T-helper 2 cell treated with Interferon-gamma antibody and Interleukin-4, amounts not matched to agents 100 ng/mL and 5 ng/mL, for 36 hours (primary cell): ENCODE measurements at regions not wholly inside any gene's neighbourhood (a gene's known extent, or its start where the extent isn't known, plus 50 kb on each side); places are given as distances from the start of the nearest gene placed in this dataset.

Experiments
- intact Hi-C: fragments of 100-400 bp; cut with micrococcal nuclease; formaldehyde crosslinking; loops from one replicate; pipeline ENCODE4 v1.15.1; 2023

DNA sequence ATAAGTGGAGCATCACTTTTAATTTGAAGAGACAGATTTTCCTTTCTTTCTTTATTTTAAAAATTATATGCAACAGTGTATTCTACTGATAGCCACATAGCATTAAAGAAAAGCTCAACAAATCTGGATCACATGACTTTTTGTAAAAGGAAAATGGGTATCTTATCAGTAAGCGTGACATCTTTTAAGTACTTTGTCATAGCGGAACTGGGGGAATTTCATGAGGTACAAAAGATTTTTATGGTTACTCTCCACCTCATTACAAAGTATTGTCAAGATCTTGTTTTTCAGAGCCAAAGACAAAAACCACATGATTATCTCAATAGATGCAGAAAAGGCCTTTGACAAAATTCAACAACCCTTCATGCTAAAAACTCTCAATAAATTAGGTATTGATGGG lies 219.6 kb upstream of the ZPLD1 start:
- intact Hi-C loops: no loop called here

DNA sequence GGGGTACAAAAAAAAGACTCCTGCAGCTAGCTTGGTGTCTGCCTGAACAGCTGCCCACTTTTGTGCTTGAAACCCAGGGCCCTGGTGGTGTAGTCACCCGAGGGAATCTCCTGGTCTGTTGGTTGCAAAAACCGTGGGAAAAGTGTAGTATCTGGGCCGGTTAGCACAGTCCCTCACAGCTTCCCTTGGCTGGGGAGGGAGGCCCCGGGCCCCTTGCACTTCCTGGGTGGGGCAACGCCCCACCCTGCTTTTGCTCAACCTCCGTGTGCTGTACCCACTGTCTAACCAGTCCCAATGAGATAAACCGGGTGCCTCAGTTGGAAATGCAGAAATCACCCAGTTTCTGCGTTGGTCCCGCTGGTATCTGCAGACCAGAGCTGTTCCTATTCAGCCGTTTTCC lies 211.7 kb upstream of the ZPLD1 start:
- intact Hi-C loops: loop anchor here (10.0 kb wide), 3 partner anchors 108 to 648 kb away; partner anchors contain the start of genes PCNP and ZBTB11

DNA sequence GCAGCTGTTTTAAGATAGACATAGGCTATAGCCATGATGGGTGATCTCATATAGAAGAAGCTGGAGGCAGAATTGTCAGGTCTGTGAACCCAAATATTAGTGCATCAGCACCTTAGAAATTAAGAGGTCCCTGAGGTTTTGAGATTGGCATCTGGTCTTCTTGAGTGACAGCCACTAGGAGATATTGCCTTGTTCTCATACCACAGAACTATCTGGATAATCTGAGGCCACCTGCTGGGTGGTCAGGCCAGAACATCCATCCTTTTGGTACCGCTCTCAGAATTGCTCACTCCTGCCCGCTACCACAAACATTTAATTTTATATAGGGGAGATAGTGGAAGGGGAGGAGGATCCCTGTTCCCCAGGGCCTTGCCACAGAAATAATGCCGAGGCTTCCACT lies 210.6 kb upstream of the ZPLD1 start:
- intact Hi-C loops: loop anchor here (2.0 to 10.0 kb wide), 4 partner anchors 109 to 649 kb away; partner anchors contain the start of genes PCNP and ZBTB11

DNA sequence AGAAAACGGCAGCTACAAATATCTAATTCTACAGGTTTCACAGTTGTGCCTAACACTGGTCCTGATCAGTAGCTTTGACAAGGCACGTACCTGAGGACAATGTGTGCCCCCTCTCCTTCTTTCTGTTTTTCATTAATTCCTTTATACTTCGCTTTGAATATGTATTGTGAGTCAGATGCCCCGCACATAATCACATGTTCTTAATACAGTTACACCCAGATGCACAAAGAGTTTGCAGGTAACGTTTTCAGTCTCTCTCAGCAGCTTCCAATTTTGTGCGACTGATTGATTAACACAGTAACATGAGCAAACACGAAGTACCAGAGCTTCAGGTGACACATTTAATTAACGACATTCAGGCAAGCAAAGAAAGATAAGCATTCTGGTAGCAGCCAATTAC lies 209.8 kb upstream of the ZPLD1 start:
- intact Hi-C loops: loop anchor here (1.0 to 10.0 kb wide), 10 partner anchors 110 to 650 kb away; partner anchors contain the start of genes PCNP and ZBTB11

DNA sequence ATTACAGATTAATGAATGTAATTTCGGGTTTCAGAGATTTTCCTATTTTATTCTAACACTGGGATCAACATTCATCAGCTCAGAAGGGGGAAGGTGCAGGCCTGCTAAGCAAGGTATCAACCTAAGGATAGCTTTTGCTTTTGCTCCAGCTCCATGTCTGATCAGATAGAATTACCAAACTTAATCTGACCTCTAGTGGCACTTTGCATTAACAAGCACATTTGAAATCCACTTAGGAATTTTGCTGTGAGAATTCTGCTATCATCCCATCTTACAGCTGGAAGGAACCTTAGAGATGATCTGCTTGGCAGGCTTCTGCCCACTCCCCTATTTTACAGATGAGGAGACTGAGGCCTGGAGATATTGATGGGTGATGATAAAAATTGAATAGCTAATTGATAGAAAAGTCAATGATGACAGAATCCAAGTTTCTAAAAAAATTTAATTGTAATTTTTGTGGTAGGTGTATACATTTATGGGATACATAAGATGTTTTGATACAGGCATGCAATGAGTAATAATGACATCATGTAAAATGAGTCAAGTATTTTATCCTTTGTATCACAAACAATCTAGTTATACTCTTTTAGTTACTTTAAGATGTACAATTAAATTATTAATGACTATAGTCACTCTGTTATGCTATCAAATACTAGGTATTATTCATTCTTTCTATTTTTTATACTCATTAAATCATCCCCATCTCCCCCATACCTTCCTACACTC lies 209.2 kb upstream of the ZPLD1 start:
- intact Hi-C loops: loop anchor here (1.0 to 10.0 kb wide), 10 partner anchors 111 to 651 kb away; partner anchors contain the start of genes PCNP and ZBTB11

DNA sequence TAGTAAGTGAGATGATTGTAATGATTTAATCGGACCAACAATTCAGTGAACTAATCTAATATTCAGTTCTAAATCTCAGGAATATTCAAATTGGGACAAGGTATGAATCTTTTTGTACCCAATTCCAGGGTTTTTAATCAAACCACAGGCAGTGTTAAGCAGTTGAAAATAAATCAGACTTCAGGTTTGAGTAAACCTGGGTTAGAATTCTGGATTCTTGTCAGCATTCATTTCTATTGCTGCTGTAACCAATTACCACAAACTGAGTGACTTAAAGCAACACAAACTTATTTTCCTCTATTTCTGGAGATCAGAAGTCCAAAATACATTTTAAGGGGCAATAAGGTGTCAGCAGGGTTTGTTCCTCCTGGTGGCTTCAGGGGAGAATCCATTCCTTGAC lies 208.4 kb upstream of the ZPLD1 start:
- intact Hi-C loops: loop anchor here (5.0 to 10.0 kb wide), 6 partner anchors 112 to 652 kb away; partner anchors contain the start of genes PCNP and ZBTB11

DNA sequence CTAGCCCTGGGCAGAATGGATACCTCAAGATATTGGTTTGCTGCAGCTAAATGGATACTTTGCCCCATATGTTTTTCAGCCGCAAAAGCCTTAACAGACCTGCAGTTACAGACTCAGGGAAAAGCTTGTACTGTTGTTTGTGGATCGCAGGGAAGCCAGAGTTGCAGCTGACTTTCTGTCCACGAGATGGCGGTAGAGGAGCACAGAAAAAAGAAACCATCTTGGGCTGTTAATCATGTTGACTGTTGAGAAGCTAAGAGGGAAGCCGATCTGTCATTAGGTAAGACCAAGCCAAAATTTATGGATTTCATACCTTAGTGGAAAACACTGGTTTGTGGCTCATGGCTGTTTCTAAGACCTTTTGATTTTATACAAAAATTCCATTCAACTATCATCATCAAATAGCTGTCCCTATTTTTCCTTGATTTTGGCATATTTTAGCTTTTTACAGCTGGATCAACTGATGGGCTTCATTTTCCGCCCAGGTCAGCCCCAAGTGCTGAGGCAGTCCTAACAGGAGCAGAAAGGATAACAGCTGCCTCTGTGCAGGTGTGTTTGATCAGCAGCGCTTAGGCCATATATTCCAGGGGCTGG lies 205.7 kb upstream of the ZPLD1 start:
- intact Hi-C loops: loop anchor here (1.0 to 10.0 kb wide), 9 partner anchors 114 to 654 kb away; partner anchors contain the start of genes PCNP and ZBTB11

DNA sequence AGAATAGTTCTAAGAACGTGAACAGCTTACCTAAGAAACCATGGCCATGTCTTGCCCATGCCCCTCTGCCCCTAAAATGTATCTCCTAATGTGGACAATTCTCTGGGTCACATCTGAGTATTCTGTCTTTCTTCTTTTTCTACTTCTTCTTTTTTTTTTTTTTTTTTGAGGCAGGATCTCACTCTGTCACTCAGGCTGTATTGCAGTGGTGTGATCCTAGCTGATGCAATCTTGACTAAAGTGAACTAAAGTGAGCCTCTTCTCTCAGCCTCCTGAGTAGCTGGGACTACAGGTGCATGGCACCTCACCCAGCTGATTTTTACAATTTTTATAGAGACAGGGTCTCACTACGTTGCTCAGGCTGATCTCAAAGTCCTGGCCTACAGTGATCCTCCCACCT lies 204.8 kb upstream of the ZPLD1 start:
- intact Hi-C loops: no loop called here

DNA sequence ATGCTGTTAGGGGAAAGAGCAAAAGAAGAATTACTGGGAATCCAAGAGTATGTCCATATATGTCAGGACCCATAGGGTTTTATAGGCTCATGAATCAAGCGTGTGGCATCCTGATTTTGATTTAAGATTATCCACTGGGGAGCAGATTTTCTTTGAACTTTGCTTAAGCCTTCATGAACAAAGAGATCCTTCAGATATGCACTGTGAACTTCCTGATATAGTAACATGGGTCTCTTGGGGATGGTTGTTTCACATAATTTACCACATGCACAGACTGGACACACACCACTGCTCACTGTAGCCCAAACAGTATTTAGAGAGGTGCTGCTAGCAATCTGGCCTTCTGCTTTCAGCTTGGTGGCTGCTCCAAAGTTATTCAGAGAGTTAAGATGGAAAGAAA lies 200.9 kb upstream of the ZPLD1 start:
- intact Hi-C loops: no loop called here

DNA sequence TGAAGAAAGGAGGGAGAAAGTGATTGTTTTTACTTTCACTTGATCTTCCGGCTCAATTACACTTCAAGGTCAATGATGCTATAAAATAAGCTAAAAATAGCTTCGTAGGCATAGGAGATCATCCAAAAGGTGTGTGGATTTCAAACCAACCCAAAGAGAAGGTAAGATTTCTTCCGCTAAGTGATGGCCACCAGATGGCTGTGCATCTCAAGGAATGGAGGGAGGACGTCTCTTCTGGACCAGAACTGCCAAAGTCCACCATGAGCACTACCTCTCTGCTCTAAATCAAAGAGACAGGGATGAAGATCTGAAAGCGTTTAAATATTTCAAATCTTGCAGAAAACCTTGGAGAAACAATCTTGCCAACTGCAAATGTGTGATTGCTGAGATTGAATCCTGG lies 199.1 kb upstream of the ZPLD1 start:
- intact Hi-C loops: no loop called here

DNA sequence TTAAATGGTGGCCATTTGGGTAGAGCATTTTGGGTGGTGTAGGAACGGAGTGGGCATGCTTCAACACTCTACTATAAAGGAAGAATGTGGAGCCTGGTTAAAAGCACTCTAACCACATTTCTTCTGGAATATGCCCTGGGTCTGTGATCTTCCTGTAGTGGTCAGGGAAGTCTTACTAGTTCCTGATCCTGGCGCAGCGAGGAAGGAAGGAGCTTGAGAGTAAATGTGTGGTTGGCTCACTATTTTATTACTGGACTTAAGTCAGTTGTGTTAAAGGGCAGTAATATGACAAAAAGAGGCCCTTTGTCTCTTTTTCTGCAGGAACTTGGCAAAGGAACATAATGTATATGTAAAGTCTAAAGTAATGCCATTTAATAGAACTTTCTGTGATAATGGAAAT lies 197.6 kb upstream of the ZPLD1 start:
- intact Hi-C loops: no loop called here

DNA sequence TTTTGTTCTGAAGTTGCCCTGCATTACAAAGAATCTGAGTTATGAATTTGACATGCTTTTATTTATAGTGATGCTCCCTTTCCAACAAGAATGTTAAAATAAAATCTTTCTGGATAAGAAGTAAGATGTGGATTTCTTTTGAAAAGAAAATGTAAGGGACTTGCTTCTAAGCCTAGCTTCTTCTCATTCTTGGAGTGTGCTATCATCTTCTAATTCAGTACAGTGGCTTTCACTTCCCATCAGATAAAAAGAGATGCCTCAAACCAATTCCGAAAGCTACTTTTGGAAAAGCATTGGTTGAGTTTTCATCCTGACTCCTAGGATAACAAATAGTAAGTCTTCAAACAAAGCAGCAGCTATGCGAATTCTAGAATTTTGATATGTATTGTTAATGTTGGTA lies 197.0 kb upstream of the ZPLD1 start:
- intact Hi-C loops: no loop called here

DNA sequence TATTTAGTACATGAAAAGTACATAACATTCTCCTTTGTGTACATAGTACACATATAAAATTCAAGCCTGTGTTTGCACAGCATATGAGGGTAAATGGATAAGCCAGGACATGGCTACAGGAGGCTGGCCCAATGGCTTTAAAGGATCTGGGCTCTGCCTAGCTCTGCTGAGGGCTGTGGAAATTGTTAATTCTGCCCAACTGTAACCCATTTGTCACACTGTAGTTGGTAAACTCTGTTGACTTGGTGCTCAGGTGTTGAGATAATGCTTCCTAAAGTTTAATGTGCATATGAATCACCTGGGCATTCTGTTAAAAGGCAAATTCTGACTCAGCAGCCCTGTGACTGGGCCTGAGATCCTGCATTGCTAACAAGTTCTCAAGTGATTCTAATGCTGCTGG lies 196.5 kb upstream of the ZPLD1 start:
- intact Hi-C loops: no loop called here

DNA sequence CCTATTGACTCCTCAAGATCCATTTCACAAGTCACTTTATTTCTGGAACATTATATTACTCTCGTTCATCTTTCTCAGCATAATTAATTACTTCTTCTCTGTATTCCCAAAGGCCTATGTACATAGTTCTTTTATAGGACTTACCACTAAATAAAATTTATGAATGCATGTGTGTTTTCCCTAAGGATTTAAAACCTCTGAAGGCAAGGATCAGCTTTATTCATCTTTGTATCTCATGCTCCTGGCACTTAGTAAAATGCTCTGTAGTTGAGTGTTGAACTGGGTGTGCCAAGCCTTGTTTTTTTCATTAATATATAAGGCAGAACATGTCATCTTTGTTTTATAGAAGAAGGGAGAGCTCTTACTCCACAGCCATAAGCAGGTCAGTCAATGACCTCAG lies 194.1 kb upstream of the ZPLD1 start:
- intact Hi-C loops: no loop called here

DNA sequence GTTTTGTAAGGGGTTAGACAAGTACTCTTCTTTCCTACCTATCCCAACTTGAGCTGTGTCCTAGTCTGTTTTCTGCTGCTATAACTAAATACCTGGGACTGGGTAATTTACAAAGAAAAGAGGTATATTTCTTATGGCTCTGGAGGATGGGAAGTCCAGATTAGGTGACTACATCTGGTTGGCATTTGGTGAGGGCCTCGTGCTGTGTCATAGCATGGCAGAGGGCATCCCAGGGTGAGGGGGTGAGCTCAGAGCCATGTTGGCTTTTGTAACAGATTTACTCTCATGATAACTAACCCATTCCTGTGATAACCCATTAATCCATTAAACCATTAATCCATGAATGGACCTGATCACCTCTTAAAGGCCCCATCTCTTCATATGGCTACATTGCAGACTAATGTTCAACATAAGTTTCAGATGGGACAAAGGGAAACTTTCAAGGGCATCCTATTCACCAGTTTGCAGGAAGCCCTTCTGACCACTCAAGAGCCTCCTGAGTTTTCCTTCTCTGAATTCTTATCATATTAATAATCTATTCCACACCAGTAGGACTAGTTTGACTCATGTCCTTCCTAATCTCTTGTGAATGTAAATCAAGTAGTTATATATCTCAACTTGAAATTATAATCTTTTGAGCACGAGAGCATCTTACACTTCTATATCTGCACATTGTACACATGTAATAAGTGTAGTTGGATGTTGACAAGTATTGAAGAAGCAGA lies 185.7 kb upstream of the ZPLD1 start:
- intact Hi-C loops: no loop called here

DNA sequence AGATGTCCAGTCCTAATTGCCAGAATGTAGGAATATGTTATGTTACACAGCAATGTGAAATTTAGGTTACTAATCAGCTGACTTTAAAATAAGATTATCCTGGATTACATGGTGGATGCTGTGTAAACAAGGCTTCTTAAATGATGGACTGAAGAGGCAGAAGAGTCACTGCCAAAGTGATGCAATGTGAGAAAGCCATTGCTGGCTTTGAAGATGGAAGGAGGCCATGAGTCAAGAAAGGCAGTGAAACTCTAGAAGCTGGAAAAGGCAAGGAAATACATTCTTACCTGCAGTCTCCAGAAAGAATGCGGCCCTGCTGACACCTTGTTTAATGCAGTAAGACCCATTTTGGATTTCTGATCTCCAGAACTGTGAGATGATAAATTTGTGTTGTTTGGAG lies 179.1 kb upstream of the ZPLD1 start:
- intact Hi-C loops: no loop called here

DNA sequence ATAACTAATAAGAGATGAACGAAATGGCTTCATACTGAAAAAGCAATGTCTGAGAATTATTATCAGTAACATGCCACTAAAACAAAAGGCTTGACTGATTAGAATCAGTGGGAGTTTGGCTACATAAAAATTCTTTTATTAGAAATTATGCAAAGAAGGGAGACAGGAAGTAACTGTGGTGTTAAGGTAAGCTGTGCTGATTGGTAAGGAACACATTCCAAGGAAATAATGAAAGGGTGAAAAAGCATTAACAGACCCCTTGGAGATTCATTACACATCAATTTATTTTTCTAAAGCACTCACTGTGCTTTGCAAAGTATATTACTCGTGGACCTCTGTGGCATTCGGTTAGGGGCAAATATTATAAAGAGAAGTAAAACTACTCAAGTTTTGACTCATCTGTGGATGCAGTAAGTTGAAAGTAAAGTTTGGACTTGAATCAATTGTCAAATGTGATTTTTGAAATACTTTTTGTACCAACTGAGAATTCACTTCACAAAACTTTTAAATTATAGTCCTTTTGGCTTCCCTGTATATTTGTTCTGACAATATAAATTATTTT lies 176.1 kb upstream of the ZPLD1 start:
- intact Hi-C loops: no loop called here

DNA sequence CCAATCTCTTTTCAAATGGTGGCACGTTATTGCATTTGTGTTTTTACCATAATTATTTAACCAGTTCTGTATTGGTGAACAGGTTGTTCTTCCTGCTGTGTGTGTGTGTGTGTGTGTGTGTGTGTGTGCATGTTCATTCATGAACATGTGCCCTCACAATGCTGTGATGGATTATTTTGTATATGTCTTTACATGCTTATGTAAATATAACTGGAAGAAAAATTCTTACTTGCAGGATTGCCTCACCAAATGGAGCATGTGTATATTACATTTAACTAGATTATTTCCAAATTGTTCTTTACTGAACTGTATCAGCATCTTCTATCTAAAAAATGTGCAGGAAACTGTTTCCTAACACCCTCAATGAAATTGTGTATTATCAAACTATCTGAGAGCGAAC lies 175.2 kb upstream of the ZPLD1 start:
- intact Hi-C loops: no loop called here

DNA sequence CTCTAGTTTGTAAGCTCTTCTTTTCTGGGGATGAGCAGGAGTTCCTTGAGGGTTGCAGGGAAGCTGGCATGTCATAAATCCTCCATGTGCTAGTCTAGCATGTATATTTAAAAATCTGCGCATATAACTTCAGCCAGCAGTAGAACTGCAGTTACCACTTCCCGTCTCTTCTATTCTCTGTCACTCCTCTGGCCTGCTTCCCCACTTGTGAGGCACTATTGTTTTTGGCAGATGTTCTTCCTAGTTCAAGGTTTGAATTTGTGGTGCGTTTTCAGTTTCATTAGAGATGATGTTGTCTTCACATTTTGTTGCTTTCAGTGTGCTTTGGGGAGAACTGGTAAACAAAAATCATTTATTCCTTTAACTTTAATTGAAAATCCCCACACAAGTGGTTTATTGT lies 169.1 kb upstream of the ZPLD1 start:
- intact Hi-C loops: no loop called here

DNA sequence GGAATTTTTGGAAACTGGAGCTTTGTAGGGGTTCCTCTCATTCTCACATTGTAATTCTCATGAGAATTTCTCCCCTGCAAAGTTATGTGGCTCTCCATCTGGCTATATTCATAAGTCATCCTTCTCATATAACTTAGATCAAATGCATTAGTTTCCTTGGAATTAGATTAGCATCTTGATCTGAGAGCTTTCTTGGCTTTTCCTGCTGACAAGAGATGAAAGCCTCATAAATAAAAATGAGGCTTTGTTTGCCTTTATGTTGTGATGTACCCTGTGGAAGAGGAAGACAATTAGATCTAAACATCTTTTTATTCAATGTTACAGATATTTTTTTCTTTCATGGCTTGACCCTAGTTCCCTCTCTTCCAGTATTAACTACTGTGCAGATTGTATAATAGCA lies 165.4 kb upstream of the ZPLD1 start:
- intact Hi-C loops: no loop called here

DNA sequence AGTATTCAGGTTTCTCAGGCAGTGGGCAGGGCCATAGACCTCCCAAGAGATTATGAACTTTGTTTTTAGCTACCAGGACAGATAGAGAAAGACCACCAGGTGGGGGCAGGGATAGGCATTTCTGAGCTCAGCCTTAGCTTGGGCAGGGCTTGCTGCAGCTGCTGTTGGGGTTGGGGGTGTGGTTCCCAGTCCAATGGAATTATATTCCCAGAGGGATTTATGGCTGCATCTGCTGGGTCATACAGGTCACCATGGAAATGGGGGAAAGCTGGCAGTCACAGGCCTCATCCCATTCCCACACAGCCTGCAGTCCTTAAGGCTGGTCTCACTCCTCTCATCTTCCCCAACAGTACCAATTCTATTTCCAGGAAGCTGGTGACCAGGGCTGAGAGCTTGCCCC lies 144.6 kb upstream of the ZPLD1 start:
- intact Hi-C loops: no loop called here

DNA sequence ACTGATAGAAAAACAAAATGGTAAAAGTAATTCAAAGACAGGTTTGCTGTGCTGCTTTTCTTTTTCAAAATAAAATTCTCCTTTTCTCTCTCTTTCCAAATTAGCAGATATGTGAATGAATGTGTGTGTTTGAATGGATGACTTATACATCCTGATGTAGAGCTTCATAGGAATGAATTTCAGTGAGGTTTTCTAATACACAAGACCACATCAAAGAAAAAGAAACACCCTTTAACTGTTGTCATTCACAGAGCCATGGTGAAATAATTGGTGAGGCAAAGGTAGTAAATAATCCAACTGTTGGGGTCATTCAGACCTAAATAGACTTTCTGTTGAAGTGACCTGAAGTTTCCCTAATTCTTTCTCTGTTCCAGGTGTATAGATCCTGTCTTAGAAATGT lies 139.1 kb upstream of the ZPLD1 start:
- intact Hi-C loops: no loop called here
